GM19438 (cell line): ENCODE measurements at regions not wholly inside any gene's neighbourhood (a gene's known extent, or its start where the extent isn't known, plus 50 kb on each side); places are given as distances from the start of the nearest gene placed in this dataset.
"Not testable (repeated sequence)": the region's sequence is repeated elsewhere in the genome, so short reads cannot be mapped to it uniquely, and the experiment has no call there.

Experiments used
- ATAC-seq: cut with Tn5 transposase; IDR thresholded peaks from one replicate; pipeline ENCODE4 v1.9.1; 2021; ENCODE audit warnings: low read depth; ENCODE audit not compliant: unreplicated experiment

DNA sequence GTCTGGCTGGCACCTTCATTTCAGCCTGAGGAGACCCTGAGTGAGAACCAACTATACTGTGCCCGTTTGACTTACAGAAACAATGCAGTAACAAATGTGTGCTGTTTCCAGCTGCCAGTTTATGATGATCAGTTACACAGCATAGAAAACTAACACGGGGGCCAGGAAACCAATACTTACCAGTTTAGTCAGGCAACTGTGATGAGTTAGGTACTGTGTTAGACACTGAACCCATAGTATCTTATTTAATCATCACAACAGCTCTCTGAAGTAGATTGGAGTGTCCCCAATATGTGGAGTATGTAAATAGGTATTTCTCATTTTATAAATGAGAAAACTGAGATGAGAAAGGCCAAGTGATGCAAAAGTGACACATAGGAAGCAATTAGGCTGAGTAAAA, 620.9 kb upstream of the KLF12 start:
- no peak for ATAC-seq

DNA sequence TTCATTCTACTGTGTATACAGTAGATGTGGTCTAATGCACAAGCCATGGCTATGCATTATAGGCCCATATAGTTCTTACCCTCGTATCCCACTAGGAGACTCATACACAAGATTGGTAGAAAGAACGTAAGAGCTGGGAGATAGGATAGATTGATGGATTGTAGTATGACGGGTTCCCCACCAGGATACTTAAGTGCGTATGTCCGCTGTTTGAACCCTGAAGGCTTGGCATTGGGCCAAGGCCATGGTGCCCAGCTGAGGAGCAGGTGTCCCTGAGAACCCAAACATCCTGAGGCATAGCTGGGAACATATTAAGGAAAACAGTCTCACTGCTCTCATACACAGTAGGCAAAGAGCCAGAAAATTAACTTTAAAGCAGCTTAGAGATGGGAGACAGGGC, 617.5 kb upstream of the KLF12 start:
- no peak for ATAC-seq

DNA sequence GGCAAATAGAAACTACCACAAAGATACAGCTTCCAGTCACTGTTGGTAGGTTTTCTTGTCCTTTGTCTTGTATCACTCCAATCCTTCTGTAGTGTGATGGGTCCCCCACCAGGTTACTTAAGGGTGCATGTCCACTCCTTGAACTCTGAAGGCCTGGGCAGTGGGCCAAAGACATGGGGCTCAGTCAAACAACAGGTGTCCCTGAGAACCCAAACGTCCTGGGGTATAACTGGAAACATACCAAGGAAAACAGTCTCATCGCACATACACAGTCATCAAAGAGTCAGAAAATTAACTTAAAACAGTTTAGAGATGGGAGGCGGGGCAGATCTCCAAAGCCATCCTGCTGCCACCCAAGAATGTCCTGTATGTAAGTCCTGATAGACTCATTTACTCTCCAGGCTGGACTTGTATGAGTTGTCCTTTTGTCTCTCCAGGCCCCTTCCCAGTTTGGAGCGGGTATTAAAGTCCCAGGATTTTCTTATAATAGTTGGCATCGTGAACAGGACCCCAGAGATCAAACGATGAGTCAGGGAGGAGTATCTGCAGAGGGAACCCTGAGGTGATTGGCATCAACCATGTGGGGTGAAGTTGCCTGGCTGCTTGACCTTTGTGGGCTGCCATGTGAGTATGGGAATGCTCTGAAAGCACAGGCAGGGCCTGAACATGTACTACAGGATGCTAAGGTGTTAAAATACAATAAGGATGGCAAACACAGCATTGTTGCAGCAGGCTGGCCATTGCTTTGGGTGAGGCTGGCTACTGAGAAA, 613.2 kb upstream of the KLF12 start:
- ATAC-seq: no peak

GRCh38 chr13:74743992-74744391, 609.8 kb upstream of the KLF12 start:
- no peak for ATAC-seq

- no peak for ATAC-seq
Measured at GRCh38 chr13:74741732-74742131, 607.5 kb upstream of the KLF12 start.

DNA sequence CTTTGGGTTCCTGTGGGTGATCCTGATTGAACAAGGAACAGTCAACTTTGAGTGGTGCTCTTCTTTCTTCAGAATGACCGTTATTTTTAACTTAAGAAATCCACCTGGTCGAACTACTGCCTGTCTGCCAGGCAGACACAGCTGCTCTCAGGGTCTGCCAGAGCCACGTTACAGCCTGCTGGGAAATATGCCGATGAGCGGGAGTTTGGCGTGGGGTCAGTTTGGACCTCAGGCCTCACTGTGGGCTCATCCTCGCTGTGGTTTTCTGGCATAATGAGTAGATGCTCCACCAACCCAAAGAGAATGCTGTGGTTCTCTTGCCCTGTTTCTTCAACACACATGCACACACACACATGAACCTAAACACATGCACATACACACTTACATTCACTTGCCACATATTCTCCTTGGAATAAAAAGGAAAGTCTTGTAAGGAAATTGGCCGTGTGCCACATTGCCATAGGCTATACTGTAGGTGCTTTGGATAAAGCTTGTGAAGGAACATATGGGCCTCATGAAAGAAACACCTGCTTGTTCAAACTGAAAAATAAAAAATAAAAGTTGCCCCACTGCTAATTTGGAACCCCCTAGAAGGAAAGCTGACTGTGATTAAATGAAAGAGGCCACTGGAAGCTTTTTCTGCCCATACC, 598.7 kb upstream of the KLF12 start:
- ATAC-seq: no peak

GRCh38 chr13:74731731-74732130, 597.5 kb upstream of the KLF12 start:
- no peak for ATAC-seq

DNA sequence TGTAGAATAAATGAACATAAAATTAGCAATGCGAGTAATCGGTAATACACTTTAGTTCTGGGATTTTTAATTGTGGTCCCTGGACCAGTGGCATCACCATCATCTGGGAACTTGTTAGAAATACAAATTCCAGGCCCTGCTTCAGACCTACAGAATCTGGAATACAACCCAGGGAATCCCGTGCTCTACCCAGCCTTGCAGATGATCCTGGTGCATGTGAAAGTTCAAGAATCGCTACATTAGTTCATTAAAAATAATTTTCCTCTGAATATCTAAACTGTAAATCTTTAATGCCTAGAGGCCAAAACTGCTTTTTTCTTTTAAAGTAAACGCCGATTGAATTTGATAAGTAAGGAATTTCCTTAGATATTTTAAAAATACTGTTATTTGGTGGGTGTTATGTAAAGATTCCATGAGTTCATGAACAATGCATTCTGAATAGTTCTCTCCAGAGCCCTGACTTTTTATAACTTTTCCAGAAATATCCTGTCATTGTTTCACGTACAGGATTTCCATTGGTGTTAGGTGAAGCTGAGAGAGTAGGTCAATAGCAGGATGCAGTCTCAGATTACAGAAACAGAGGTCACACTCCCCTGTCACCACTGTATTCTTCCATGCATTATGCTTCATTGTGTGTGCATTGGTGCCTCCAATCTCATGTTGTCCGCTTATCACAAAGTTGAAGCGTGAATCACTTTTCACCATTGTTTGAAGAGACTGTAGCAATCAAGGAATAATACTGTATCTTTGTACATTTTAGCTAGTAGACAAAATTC, 596.5 kb upstream of the KLF12 start:
- no peak for ATAC-seq

DNA sequence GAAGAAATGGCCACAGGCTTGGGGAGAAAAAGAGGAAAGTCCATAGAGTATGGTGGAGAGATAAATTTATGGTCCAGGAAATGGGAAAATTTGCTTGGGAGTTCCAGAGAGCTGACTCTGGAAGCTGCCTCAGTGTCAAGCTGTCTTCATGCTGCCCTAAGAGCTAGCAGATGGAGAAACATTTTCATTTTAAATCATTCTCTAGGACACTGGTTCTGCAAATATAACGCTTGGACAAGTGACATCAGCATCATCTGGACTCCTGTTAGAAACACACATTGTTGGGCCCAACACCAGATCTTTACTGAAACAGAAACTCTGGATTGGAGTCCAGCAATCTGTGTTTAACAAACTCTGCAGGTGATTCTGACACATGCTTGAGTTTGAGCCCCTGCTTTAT, 592.0 kb upstream of the KLF12 start:
- ATAC-seq: no peak

DNA sequence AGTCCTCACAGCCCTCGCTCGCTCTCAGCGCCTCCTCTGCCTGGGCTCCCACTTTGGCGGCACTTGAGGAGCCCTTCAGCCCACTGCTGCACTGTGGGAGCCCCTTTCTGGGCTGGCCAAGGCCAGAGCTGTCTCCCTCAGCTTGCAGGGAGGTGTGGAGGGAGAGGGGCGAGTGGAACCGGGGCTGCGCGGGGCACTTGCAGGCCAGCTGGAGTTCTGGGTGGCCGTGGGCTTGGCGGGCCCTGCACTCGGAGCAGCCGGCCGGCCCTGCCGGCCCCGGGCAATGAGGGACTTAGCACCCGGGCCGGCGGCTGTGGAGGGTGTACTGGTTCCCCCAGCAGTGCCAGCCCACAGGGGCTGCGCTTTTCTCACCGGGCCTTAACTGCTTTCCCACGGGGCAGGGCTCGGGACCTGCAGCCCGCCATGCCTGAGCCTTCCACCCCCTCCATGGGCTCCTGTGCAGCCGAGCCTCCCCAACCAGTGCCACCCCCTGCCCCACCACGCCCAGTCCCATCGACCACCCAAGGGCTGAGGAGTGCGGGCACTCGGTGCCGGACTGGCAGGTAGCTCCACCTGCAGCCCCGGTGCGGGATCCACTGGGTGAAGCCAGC, 584.1 kb upstream of the KLF12 start:
- not testable (repeated sequence) for ATAC-seq

DNA sequence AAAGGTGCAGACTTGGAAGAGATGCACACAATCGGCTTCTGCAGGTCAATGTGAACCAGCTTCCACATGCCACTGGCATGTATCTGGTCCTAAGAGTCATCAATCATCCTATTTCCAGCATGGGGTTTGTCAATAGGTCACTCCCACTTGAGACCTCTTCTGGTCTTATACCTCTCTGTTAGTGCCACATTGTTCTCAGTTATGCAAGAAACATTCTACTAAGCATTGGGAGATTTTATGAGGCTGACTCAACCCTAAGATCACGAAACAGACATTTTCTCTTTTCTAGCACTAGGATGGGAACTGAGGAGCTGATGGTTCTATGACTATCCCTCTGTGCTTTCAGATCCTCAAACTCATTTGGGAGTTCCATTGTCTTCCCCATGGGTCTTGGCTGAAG, 581.5 kb upstream of the KLF12 start:
- ATAC-seq: no peak

- ATAC-seq: no peak
Measured at GRCh38 chr13:74710006-74710405, 575.8 kb upstream of the KLF12 start.

GRCh38 chr13:74709226-74709625, 575.0 kb upstream of the KLF12 start:
- no peak for ATAC-seq

DNA sequence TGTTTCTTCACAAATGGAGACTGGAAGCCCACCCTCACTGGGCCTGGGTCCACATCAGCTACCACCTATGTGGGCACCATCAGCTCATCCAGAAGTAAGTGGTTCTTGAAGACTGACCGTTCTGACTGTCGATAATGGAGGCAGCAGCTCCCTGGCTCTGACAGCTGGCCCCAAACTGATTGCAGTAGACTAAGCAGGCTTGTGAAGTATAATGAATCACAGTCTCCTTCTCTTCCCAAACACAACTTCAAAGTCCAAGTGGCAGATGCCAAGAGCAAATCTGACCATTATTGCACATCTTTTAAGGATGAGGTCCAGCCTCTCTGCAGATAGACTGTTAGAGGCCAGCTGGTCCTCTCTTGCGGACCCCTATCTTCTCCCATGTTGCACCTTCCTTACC, 574.4 kb upstream of the KLF12 start:
- no peak for ATAC-seq

- ATAC-seq: no peak
Measured at GRCh38 chr13:74707291-74707690, 573.1 kb upstream of the KLF12 start.

DNA sequence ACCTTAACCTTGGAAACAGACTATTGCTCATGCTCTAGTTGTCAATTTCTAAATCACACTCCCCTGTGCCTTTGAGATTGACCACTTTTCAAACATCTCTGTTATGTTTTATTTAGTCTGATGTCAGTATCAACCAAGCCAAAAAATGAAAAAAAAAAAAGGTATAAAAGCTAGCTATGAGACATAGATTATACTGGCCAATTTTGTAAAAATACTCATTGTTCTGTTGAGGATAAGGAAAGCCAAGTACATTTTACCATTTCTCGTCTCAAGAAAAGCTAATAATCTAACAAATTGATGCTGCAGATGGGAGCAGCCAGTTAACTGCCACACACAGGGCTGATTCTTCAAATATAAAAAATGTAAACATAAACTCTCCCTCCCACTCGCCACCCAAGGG, 572.6 kb upstream of the KLF12 start:
- no peak for ATAC-seq

DNA sequence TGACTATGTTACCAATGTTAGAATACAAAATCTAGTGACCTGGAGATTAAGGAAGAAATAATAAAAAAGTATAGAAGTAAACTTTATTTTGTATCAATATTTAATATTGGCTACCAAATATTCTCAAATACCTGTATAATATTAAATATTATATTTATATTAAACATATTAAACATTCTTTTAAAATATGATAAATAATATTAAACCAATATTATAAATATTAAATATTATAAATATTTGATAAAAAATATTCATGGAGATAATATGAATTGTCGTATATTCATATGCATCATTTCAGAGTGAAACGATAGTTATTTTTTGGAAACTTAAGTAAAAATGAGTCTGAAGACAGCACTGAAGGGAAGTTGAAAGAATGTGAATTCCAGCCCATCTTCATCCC, 571.2 kb upstream of the KLF12 start:
- no peak for ATAC-seq

DNA sequence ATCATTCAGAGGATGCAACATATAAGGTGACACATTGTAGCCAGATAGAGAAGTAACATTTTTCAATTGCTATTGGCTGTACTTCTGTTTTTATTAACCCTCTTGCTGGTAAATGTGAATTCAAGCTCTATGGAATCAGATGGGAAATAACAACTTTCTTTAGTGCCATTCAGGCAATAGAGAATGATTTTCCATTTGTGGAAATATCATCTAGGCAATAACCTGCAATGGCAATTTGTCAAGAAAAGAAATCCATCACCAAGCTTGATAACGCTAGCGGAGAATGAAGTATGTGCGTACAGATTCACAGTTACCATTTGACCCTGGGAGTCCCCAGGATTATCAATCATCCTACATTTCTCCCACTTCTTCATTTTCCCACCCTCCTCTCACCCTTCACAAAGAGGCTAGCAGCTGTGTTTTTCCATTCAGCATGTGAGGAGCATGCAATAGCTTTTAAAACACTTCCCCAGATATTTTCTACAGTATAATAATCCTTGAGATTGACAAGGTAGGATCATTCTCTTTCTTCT, 569.7 kb upstream of the KLF12 start:
- no peak for ATAC-seq

DNA sequence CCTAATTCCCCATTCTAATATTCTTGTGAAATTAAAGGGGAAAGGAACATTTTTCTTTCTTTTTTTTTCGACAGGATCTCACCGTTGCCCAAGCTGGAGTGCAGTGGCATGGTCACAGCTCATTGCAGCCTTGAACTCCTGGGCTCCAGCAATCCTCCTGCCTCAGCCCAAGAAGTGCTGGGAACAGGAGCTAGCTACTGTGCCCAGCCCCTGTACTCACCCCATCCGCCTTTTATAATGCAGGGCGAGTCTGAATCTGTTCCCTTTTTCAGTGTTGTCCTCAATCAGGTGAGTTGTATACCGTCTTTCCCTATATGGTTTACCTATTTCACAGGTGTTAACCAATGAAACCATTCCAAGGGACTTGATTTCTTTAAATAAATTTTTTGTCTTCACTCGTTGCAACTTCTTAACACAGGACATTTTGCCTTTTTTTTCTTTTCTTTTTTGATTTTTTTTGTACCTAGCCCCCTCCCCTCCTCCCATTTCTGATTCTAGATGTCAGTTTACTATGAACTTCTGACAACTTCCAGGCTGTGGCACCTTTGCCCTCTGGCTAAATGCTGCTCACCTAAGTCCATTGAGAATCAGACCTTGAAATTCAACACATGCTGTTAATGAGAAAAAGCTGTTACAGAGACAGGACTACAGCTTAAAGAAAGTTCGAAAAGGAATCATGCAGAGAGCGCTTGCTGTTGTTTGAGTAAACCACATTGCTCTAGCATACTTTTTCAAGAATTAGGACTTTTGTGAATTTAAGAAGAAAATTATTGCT, 562.1 kb upstream of the KLF12 start:
- no peak for ATAC-seq
